ENCODE measurements at regions not wholly inside any gene's neighbourhood (a gene's known extent, or its start where the extent isn't known, plus 50 kb on each side); places are given as distances from the start of the nearest gene placed in this dataset.
"Not testable (repeated sequence)": the region's sequence is repeated elsewhere in the genome, so short reads cannot be mapped to it uniquely, and the experiment has no call there.

DNA sequence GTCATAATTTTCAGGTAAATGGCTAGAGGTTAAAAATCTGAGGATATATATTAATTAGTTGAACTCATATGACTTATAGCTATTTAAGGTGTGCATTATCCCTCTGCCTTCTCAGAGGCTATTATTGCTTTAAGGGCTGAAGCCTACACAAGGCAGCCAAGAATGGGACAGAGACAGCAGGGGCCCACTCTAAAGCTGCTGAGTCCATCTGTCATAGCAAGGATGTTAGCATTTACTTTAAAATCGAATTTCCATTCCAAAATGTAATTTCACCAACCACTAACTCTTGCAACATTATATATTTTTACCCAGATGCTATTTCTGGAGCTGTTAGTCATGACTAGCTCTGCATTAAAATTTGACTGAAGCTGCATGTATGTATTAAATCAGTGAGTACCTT, 236.3 kb upstream of the FSIP2 start:
- TF ChIP-seq CTCF (IDR thresholded peaks at IDR 0.05), result no peak
- Histone ChIP-seq H3K9me3 (peaks cover 12% of the 10 kb centered on the region), H3K27me3 (replicated peaks; ENCODE audit: insufficient read depth) (no peaks in the 10 kb centered on the region), H3K36me3 (no peaks in the 10 kb centered on the region), H3K4me3 (no peak overlapping the region), H3K4me1 (ENCODE audit: control insufficient read depth in 1 of 2, low read depth in 2 of 2) (no peaks in the 10 kb centered on the region), H3K27ac (no peak overlapping the region)
- no peak for DNase-seq (ENCODE audit: low spot score)
- ATAC-seq (ENCODE audit: insufficient number of reproducible peaks, low FRiP score, low read depth), result no peak

- Histone ChIP-seq H3K4me3 (no peak overlapping the region), H3K36me3 (no peaks in the 10 kb centered on the region), H3K27ac (no peak overlapping the region), H3K27me3 (replicated peaks; ENCODE audit: insufficient read depth) (no peaks in the 10 kb centered on the region), H3K9me3 (peaks cover 19% of the 10 kb centered on the region), H3K4me1 (ENCODE audit: control insufficient read depth in 1 of 2, low read depth in 2 of 2) (no peaks in the 10 kb centered on the region)
- no peak for TF ChIP-seq CTCF (IDR thresholded peaks at IDR 0.05)
- no peak for ATAC-seq (ENCODE audit: insufficient number of reproducible peaks, low FRiP score, low read depth)
- no peak for DNase-seq (ENCODE audit: low spot score)
Observed at GRCh38 chr2:185507719-185508118, 230.9 kb upstream of the FSIP2 start.

DNA sequence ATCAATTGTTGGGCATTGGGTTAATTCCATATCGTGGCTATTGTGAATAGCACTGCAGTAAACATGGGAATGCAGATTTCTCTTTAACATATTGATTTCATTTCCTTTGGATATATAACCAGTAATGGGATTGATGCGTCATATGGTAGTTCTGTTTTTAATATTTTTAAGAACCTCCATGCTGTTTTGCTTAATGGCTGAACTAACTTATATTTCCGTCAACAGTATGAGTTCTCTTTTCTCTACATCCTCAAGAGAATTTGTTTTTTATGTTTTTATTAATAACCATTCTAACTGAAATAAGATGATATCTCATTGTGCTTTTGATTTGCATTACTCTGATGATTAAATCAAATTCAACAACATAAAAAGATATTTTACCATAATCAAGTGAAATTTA, 228.5 kb upstream of the FSIP2 start:
- Histone ChIP-seq H3K9me3 (peaks cover 14% of the 10 kb centered on the region), H3K4me1 (ENCODE audit: control insufficient read depth in 1 of 2, low read depth in 2 of 2) (no peaks in the 10 kb centered on the region), H3K4me3 (no peak overlapping the region), H3K27me3 (replicated peaks; ENCODE audit: insufficient read depth) (no peaks in the 10 kb centered on the region), H3K36me3 (no peaks in the 10 kb centered on the region), H3K27ac (no peak overlapping the region)
- no peak for TF ChIP-seq CTCF (IDR thresholded peaks at IDR 0.05)
- ATAC-seq (ENCODE audit: insufficient number of reproducible peaks, low FRiP score, low read depth), result no peak
- no peak for DNase-seq (ENCODE audit: low spot score)

DNA sequence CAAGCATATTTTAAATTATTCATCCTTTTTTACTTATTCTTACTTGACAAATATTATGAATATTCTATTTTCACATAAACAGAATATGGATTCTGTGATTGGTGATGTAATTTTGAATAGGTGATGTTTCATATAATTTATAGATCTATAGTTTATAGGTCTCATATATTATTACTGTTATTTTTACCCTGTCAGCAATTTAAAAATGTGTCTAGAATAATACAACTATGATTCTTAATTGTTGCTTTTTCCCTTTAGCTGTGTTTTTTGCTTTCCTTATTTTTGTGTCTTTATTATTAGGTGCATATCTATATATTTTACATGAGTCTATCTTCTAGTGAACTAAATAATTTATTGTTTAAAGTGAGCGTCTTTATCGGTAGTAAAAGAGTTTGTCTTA, 226.7 kb upstream of the FSIP2 start:
- Histone ChIP-seq H3K27me3 (replicated peaks; ENCODE audit: insufficient read depth) (no peaks in the 10 kb centered on the region), H3K4me3 (no peak overlapping the region), H3K36me3 (no peaks in the 10 kb centered on the region), H3K27ac (no peak overlapping the region), H3K4me1 (ENCODE audit: control insufficient read depth in 1 of 2, low read depth in 2 of 2) (no peaks in the 10 kb centered on the region), H3K9me3 (peaks cover 14% of the 10 kb centered on the region)
- ATAC-seq (ENCODE audit: insufficient number of reproducible peaks, low FRiP score, low read depth), result no peak
- DNase-seq (ENCODE audit: low spot score), result no peak
- no peak for TF ChIP-seq CTCF (IDR thresholded peaks at IDR 0.05)

- no peaks in the 10 kb centered on the region for H3K4me1 ChIP-seq (ENCODE audit: control insufficient read depth in 1 of 2, low read depth in 2 of 2)
- H3K9me3 ChIP-seq, result peaks cover 10% of the 10 kb centered on the region
- no peak for TF ChIP-seq CTCF (IDR thresholded peaks at IDR 0.05)
- ATAC-seq (ENCODE audit: insufficient number of reproducible peaks, low FRiP score, low read depth) (no peak), DNase-seq (ENCODE audit: low spot score) (no peak)
- no peaks in the 10 kb centered on the region for H3K27me3 ChIP-seq (replicated peaks; ENCODE audit: insufficient read depth)
- no peak overlapping the region for H3K4me3 ChIP-seq
- no peaks in the 10 kb centered on the region for H3K36me3 ChIP-seq
- no peak overlapping the region for H3K27ac ChIP-seq
Observed at GRCh38 chr2:185522472-185522871, 216.1 kb upstream of the FSIP2 start.

GRCh38 chr2:185524242-185524641, 214.4 kb upstream of the FSIP2 start:
- ATAC-seq (ENCODE audit: insufficient number of reproducible peaks, low FRiP score, low read depth); H3K4me3 ChIP-seq; H3K9me3 ChIP-seq; H3K36me3 ChIP-seq; H3K4me1 ChIP-seq (ENCODE audit: control insufficient read depth in 1 of 2, low read depth in 2 of 2); H3K27me3 ChIP-seq (replicated peaks; ENCODE audit: insufficient read depth); DNase-seq (ENCODE audit: low spot score); H3K27ac ChIP-seq: not testable (repeated sequence)
